ENCODE measurements at regions not wholly inside any gene's neighbourhood (a gene's known extent, or its start where the extent isn't known, plus 50 kb on each side); places are given as distances from the start of the nearest gene placed in this dataset.
"Not testable (repeated sequence)": the region's sequence is repeated elsewhere in the genome, so short reads cannot be mapped to it uniquely, and the experiment has no call there.

DNA sequence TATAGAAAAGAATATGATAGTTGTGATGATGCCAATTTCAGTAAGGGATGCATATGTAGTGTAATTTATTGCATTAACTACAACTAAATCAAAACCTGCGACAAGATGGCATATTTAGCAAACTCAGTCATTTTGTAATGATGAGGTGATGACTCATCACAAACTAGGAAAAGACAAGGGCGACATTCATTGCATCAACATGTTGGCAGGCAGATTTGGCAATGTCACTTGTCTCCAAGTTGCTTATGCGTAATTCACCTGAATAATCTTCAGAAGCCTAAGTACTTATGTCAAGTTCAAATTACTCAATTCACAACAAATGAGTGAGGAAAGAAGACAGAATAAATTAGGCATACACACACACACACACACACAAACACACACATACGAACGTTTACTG lies 273.2 kb upstream of the RGPD4 start:
- in situ Hi-C loops (cut with MboI; ENCODE audit: low sequenced_read_pairs in 4 of 4) (no loop called here), intact Hi-C loops (cut with DNase I; ENCODE audit: low total_unique reads) (no loop called here)
- peak in 1 of 2 donors; percentile 34 for DNase-seq
- H3K4me1 ChIP-seq = no peaks in the 10 kb centered on the region
- no peak overlapping the region for H3K4me3 ChIP-seq
- no peak for TF ChIP-seq POLR2A (IDR thresholded peaks at IDR 0.05)
- no peak for TF ChIP-seq CTCF (IDR thresholded peaks at IDR 0.05 in 4 of 5, conservative IDR thresholded peaks at IDR 0.05 in 1 of 5)
- peak in 1 of 2 donors; percentile 44 for ATAC-seq
- no peak overlapping the region for H3K27ac ChIP-seq
- no peaks in the 10 kb centered on the region for H3K9me3 ChIP-seq
- no peaks in the 10 kb centered on the region for H3K36me3 ChIP-seq
- H3K27me3 ChIP-seq = no peaks in the 10 kb centered on the region

GRCh38 chr2:107556038-107556627 lies 270.6 kb upstream of the RGPD4 start:
- DNase-seq = no peak
- H3K9me3 ChIP-seq = no peaks in the 10 kb centered on the region
- H3K27me3 ChIP-seq = no peaks in the 10 kb centered on the region
- no peak overlapping the region for H3K4me3 ChIP-seq
- intact Hi-C loops (cut with DNase I; ENCODE audit: low total_unique reads) (no loop called here), in situ Hi-C loops (cut with MboI; ENCODE audit: low sequenced_read_pairs in 4 of 4) (no loop called here)
- no peaks in the 10 kb centered on the region for H3K4me1 ChIP-seq
- no peak for ATAC-seq
- TF ChIP-seq POLR2A (IDR thresholded peaks at IDR 0.05) = no peak
- H3K27ac ChIP-seq = no peak overlapping the region
- no peaks in the 10 kb centered on the region for H3K36me3 ChIP-seq

DNA sequence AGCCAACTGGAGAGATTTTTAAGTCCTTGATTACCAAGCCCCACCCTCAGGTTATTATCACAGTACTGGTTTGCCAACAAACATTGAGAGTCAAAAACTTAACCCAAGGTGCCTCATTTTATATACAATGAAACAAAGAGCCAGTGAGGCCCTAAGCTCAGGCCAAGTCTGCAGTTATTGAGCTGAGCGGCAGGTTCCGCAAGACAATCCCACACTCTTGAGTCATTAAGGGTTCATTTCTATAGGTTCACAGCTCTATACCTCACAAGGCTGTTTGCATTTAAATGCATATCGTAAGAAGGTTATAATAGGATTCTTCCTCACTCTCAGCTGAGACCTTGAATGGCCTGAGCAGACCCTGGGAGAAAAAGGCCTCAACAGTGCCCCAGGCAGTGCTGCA lies 268.4 kb upstream of the RGPD4 start:
- DNase-seq (no peak), ATAC-seq (no peak)
- TF ChIP-seq POLR2A (IDR thresholded peaks at IDR 0.05) = no peak
- no peak for TF ChIP-seq CTCF (IDR thresholded peaks at IDR 0.05 in 4 of 5, conservative IDR thresholded peaks at IDR 0.05 in 1 of 5)
- Histone ChIP-seq H3K4me3 (no peak overlapping the region), H3K36me3 (no peaks in the 10 kb centered on the region), H3K27ac (no peak overlapping the region), H3K4me1 (no peaks in the 10 kb centered on the region), H3K9me3 (no peaks in the 10 kb centered on the region), H3K27me3 (no peaks in the 10 kb centered on the region)
- in situ Hi-C loops (cut with MboI; ENCODE audit: low sequenced_read_pairs in 4 of 4) (no loop called here), intact Hi-C loops (cut with DNase I; ENCODE audit: low total_unique reads) (no loop called here)

- H3K9me3 ChIP-seq = no peaks in the 10 kb centered on the region
- no peaks in the 10 kb centered on the region for H3K4me1 ChIP-seq
- no peak overlapping the region for H3K4me3 ChIP-seq
- TF ChIP-seq POLR2A (IDR thresholded peaks at IDR 0.05) = no peak
- TF ChIP-seq CTCF (IDR thresholded peaks at IDR 0.05 in 4 of 5, conservative IDR thresholded peaks at IDR 0.05 in 1 of 5) = no peak
- no peaks in the 10 kb centered on the region for H3K27me3 ChIP-seq
- no peaks in the 10 kb centered on the region for H3K36me3 ChIP-seq
- no peak overlapping the region for H3K27ac ChIP-seq
- in situ Hi-C loops (cut with MboI; ENCODE audit: low sequenced_read_pairs in 4 of 4) = no loop called here
- ATAC-seq (no peak), DNase-seq (no peak)
- intact Hi-C loops (cut with DNase I; ENCODE audit: low total_unique reads) = no loop called here
Measured at GRCh38 chr2:107569496-107569895, 257.2 kb upstream of the RGPD4 start.

GRCh38 chr2:107570876-107571275 lies 255.8 kb upstream of the RGPD4 start:
- H3K27ac ChIP-seq = no peak overlapping the region
- H3K27me3 ChIP-seq = no peaks in the 10 kb centered on the region
- no peak for ATAC-seq
- H3K4me3 ChIP-seq = no peak overlapping the region
- no peak for DNase-seq
- no peaks in the 10 kb centered on the region for H3K9me3 ChIP-seq
- H3K4me1 ChIP-seq = no peaks in the 10 kb centered on the region
- TF ChIP-seq CTCF (IDR thresholded peaks at IDR 0.05 in 4 of 5, conservative IDR thresholded peaks at IDR 0.05 in 1 of 5) (no peak), POLR2A (IDR thresholded peaks at IDR 0.05) (no peak)
- H3K36me3 ChIP-seq = no peaks in the 10 kb centered on the region
- intact Hi-C loops (cut with DNase I; ENCODE audit: low total_unique reads) (no loop called here), in situ Hi-C loops (cut with MboI; ENCODE audit: low sequenced_read_pairs in 4 of 4) (no loop called here)

DNA sequence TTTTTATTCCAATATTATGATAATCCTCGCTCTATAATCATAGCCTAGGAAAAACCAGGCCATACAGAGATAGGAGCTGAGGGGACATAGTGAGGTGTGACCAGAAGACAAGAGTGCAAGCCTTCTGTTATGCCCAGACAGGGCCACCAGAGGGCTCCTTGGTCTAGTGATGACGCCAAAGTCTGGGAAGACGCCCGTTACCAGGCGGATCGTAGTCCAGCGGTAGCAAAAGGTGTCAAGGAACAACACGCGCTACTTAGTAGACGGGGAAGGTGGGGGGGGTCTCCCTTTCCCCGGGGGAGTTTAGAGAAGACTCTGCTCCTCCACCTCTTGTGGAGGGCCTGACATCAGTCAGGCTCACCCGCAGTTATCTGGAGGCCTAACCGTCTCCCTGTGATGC lies 253.8 kb upstream of the RGPD4 start:
- H3K27ac ChIP-seq; H3K27me3 ChIP-seq; in situ Hi-C loops (cut with MboI; ENCODE audit: low sequenced_read_pairs in 4 of 4); intact Hi-C loops (cut with DNase I; ENCODE audit: low total_unique reads); ATAC-seq; H3K4me3 ChIP-seq; DNase-seq; H3K36me3 ChIP-seq; H3K9me3 ChIP-seq; H3K4me1 ChIP-seq: not testable (repeated sequence)

Measured in gastrocnemius medialis (tissue), 4 donors.